CD14-positive monocyte (primary cell): ENCODE measurements at regions not wholly inside any gene's neighbourhood (a gene's known extent, or its start where the extent isn't known, plus 50 kb on each side); places are given as distances from the start of the nearest gene placed in this dataset.

Experiments
- DNase-seq, 3 donors: peaks; one replicate each; pipeline ENCODE4 v3.0.0-alpha.2; 2011 to 2022
- H2AFZ ChIP-seq: 2 replicates; pipeline ENCODE4 v1.6.0; 2012; ENCODE audit warnings: mild to moderate bottlenecking, low read depth, low read length, inconsistent platforms; ENCODE audit not compliant: insufficient read depth, poor library complexity, severe bottlenecking
- H3K27ac ChIP-seq, 2 donors: 1 replicate in 1 of 2; 2 replicates in 1 of 2; pipeline ENCODE4 v1.5.1; 2012 to 2013; ENCODE audit warnings: low read length in 2 of 2, control low read depth in 1 of 2, inconsistent platforms in 1 of 2, low read depth in 1 of 2, mild to moderate bottlenecking in 1 of 2
- H3K27me3 ChIP-seq, 2 donors: one replicate each; pipeline versions ENCODE4 v1.6.0 to v1.6.1; 2011 to 2013; ENCODE audit warnings: low read length in 2 of 2; ENCODE audit not compliant: control insufficient read depth in 2 of 2, insufficient read depth in 2 of 2
- H3K36me3 ChIP-seq, 2 donors: replicated peaks in 1 of 2; 1 replicate in 1 of 2; 2 replicates in 1 of 2; pipeline versions ENCODE4 v1.5.1 to v1.6.1; 2012 to 2013; ENCODE audit warnings: low read length in 2 of 2, control low read depth in 1 of 2, inconsistent platforms in 1 of 2, mild to moderate bottlenecking in 1 of 2; ENCODE audit not compliant: insufficient read depth in 2 of 2, control insufficient read depth in 1 of 2
- H3K4me1 ChIP-seq, 2 donors: 1 replicate in 1 of 2; 2 replicates in 1 of 2; pipeline versions ENCODE4 v1.5.1 to v1.6.1; 2012 to 2013; ENCODE audit warnings: low read length in 2 of 2, control low read depth in 1 of 2, inconsistent platforms in 1 of 2, mild to moderate bottlenecking in 1 of 2, moderate library complexity in 1 of 2; ENCODE audit not compliant: insufficient read depth in 2 of 2, control insufficient read depth in 1 of 2
- H3K4me2 ChIP-seq: replicated peaks from 2 replicates; pipeline ENCODE3; 2012; ENCODE audit warnings: low read length, moderate library complexity, mild to moderate bottlenecking; ENCODE audit not compliant: poor library complexity, severe bottlenecking; ENCODE audit errors: extremely low read depth
- H3K4me3 ChIP-seq, 3 experiments: fragments of 200-600 bp in 1 of 3; sonication (generic) in 1 of 3; replicated peaks in 1 of 3; 1 replicate in 2 of 3; 2 replicates in 1 of 3; pipeline ENCODE4 v1.5.1; 2011 to 2013; ENCODE audit warnings: low read length in 3 of 3, mild to moderate bottlenecking in 3 of 3, control low read depth in 2 of 3, low read depth in 2 of 3, inconsistent platforms in 1 of 3, moderate library complexity in 1 of 3
- H3K79me2 ChIP-seq: 2 replicates; pipeline ENCODE4 v1.6.0; 2012; ENCODE audit warnings: mild to moderate bottlenecking, control low read depth, inconsistent platforms, low read length, moderate library complexity; ENCODE audit not compliant: insufficient read depth
- H3K9ac ChIP-seq: 2 replicates; pipeline ENCODE4 v1.6.0; 2017; ENCODE audit warnings: low read length, mild to moderate bottlenecking; ENCODE audit not compliant: insufficient read depth, poor library complexity, severe bottlenecking
- H3K9me3 ChIP-seq, 2 donors: replicated peaks in 1 of 2; 1 replicate in 1 of 2; 2 replicates in 1 of 2; pipeline versions ENCODE4 v1.5.1 to v1.6.1; 2012 to 2013; ENCODE audit warnings: low read length in 2 of 2, control low read depth in 1 of 2; ENCODE audit not compliant: control insufficient read depth in 1 of 2, insufficient read depth in 1 of 2
- H4K20me1 ChIP-seq: 2 replicates; pipeline ENCODE4 v1.6.0; 2012; ENCODE audit warnings: mild to moderate bottlenecking, low read length, control low read depth, moderate library complexity; ENCODE audit not compliant: insufficient read depth
- H3K27ac Mint-ChIP-seq, 7 donors: one replicate each; pipeline ENCODE4 v1.8.0; 2020; ENCODE audit warnings: mild to moderate bottlenecking in 7 of 7, mixed read lengths in 7 of 7, moderate library complexity in 6 of 7, inconsistent platforms in 2 of 7
- H3K27me3 Mint-ChIP-seq, 3 donors: one replicate each; pipeline ENCODE4 v1.8.0; 2021 to 2022; ENCODE audit warnings: low read depth in 3 of 3, mild to moderate bottlenecking in 3 of 3, mixed read lengths in 3 of 3, moderate library complexity in 3 of 3, inconsistent platforms in 1 of 3
- H3K36me3 Mint-ChIP-seq, 2 donors: one replicate each; pipeline ENCODE4 v1.8.0; 2020; ENCODE audit warnings: mixed read lengths in 2 of 2, inconsistent platforms in 1 of 2, mild to moderate bottlenecking in 1 of 2
- H3K4me1 Mint-ChIP-seq: one replicate; pipeline ENCODE4 v1.8.0; 2020; ENCODE audit warnings: mild to moderate bottlenecking, mixed read lengths
- H3K4me3 Mint-ChIP-seq, 2 donors: one replicate each; pipeline ENCODE4 v1.8.0; 2020; ENCODE audit warnings: mild to moderate bottlenecking in 2 of 2, mixed read lengths in 2 of 2, moderate library complexity in 1 of 2
- H3K9me3 Mint-ChIP-seq, 7 donors: one replicate each; pipeline ENCODE4 v1.8.0; 2020 to 2022; ENCODE audit warnings: mixed read lengths in 7 of 7, mild to moderate bottlenecking in 6 of 7, moderate library complexity in 6 of 7, inconsistent platforms in 2 of 7
- CTCF ChIP-seq: fragments of 200-600 bp; IDR thresholded peaks from one replicate; pipeline ENCODE4 v1.8.0; 2022; ENCODE audit warnings: antibody characterized with exemption, mild to moderate bottlenecking
- WGBS: methylation state at CpG from one replicate; pipeline ENCODE4 v1.1.5; 2013; ENCODE audit warnings: missing lambda C conversion rate; ENCODE audit not compliant: insufficient coverage; 5-methylcytosine and 5-hydroxymethylcytosine counted together
- intact Hi-C, 2 donors: fragments of 100-400 bp; cut with micrococcal nuclease; formaldehyde crosslinking; loops; one replicate each; pipeline versions ENCODE4 v1.15.0 to v1.15.1; 2023

GRCh38 chr2:152944099-152944498 is 225.7 kb downstream of the ARL6IP6 start:
- DNase-seq, result no peak
- intact Hi-C loops, result no loop called here
- WGBS, result 83% methylated on average over 1 of the region's 2 CpGs
- H3K27ac ChIP-seq, result no peak overlapping the region
- no peak overlapping the region for H3K4me2 ChIP-seq
- TF ChIP-seq CTCF, result no peak
- Mint-ChIP-seq H3K4me3 (no peak overlapping the region), H3K27ac (no peak overlapping the region), H3K4me1 (no peaks in the 10 kb centered on the region), H3K36me3 (no peaks in the 10 kb centered on the region), H3K27me3 (peaks cover 0 to 4% (median 3%) of the 10 kb centered on the region in 3 donors), H3K9me3 (peaks cover 3 to 12% (median 5%) of the 10 kb centered on the region in 7 donors)
- H3K27me3 ChIP-seq, result no peaks in the 10 kb centered on the region
- no peaks in the 10 kb centered on the region for H3K36me3 ChIP-seq
- H3K9ac ChIP-seq, result no peak overlapping the region
- no peaks in the 10 kb centered on the region for H3K79me2 ChIP-seq
- H3K9me3 ChIP-seq, result no peaks in the 10 kb centered on the region
- H3K4me1 ChIP-seq, result no peaks in the 10 kb centered on the region
- H3K4me3 ChIP-seq, result no peak overlapping the region
- no peak overlapping the region for H2AFZ ChIP-seq
- H4K20me1 ChIP-seq, result no peaks in the 10 kb centered on the region

DNA sequence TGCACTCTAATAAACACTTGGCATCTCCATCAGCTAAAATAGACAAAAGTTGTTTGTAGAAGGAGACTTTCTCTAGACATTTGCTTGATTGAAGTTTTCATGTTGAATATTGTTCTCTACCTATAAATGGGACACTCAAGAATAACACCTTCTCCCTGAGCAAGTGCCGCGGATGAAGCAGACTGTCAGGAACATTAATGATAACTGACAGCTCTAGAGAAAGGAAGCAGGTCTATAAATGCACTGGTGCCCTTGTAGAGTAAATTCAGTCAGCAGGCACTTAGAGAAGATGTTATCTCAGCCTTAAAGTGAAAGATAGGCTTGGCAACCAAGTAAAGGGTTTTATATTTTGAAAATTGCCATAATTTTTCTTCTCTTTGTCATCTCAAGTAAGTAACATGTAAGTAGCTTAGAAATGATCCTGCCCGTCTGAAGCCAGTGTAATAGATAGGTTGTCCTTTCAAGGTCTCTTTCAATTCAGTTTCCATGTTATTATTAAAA is 224.6 kb downstream of the ARL6IP6 start:
- no peaks in the 10 kb centered on the region for H3K27me3 ChIP-seq
- H3K4me3 Mint-ChIP-seq, result no peak overlapping the region
- no CpG with 5 or more reads among the region's 3 CpGs for WGBS

More for the DNA sequence above, 224.6 kb downstream of the ARL6IP6 start:
- no peak overlapping the region for H3K27ac ChIP-seq
- no peaks in the 10 kb centered on the region for H3K36me3 ChIP-seq
- H3K79me2 ChIP-seq, result no peaks in the 10 kb centered on the region
- no peak overlapping the region for H3K9ac ChIP-seq
- no peaks in the 10 kb centered on the region for H3K4me1 ChIP-seq
- Mint-ChIP-seq H3K36me3 (no peaks in the 10 kb centered on the region), H3K27ac (no peak overlapping the region), H3K4me1 (no peaks in the 10 kb centered on the region), H3K27me3 (peaks cover 0 to 4% (median 3%) of the 10 kb centered on the region in 3 donors), H3K9me3 (peaks cover 0 to 17% (median 5%) of the 10 kb centered on the region in 7 donors)
- intact Hi-C loops, result no loop called here
- TF ChIP-seq CTCF, result no peak
- H4K20me1 ChIP-seq, result no peaks in the 10 kb centered on the region
- no peak overlapping the region for H2AFZ ChIP-seq
- H3K4me3 ChIP-seq, result no peak overlapping the region
- no peak for DNase-seq
- H3K9me3 ChIP-seq, result no peaks in the 10 kb centered on the region
- no peak overlapping the region for H3K4me2 ChIP-seq
